Fibroblast of pulmonary artery (primary cell): ENCODE measurements at regions not wholly inside any gene's neighbourhood (a gene's known extent, or its start where the extent isn't known, plus 50 kb on each side); places are given as distances from the start of the nearest gene placed in this dataset.

Experiments
- DNase-seq: peaks from one replicate; pipeline ENCODE4 v3.0.0-alpha.2; 2010; ENCODE audit warnings: low read depth
- H3K4me3 ChIP-seq: replicated peaks from 2 replicates; pipeline ENCODE4 v1.5.1; 2011; ENCODE audit warnings: low read depth, mild to moderate bottlenecking, control low read depth, low read length, moderate library complexity
- CTCF ChIP-seq: IDR thresholded peaks from 2 replicates; pipeline ENCODE4 v1.5.1; 2011; ENCODE audit warnings: mild to moderate bottlenecking, control low read depth, low read length, inconsistent platforms; ENCODE audit errors: missing control alignments

GRCh38 chr16:62450291-62450690 is 414.1 kb upstream of the CDH8 start:
- H3K4me3 ChIP-seq, result no peak overlapping the region
- no peak for TF ChIP-seq CTCF
- no peak for DNase-seq

- TF ChIP-seq CTCF, result no peak
These were observed 409.7 kb upstream of the CDH8 start for GRCh38 chr16:62445909-62446308.

GRCh38 chr16:62424206-62424605 is 388.0 kb upstream of the CDH8 start:
- DNase-seq, result no peak
- no peak overlapping the region for H3K4me3 ChIP-seq
- TF ChIP-seq CTCF, result no peak

More at GRCh38 chr16:62445909-62446308, 409.7 kb upstream of the CDH8 start:
- no peak for DNase-seq
- H3K4me3 ChIP-seq, result no peak overlapping the region

- no peak for DNase-seq
- no peak overlapping the region for H3K4me3 ChIP-seq
- TF ChIP-seq CTCF, result no peak
These were observed 372.5 kb upstream of the CDH8 start for GRCh38 chr16:62408760-62409159.

GRCh38 chr16:62406387-62406786 is 370.1 kb upstream of the CDH8 start:
- no peak for DNase-seq
- TF ChIP-seq CTCF, result no peak
- no peak overlapping the region for H3K4me3 ChIP-seq

GRCh38 chr16:62404842-62405611 is 368.8 kb upstream of the CDH8 start:
- no peak for TF ChIP-seq CTCF
- no peak overlapping the region for H3K4me3 ChIP-seq
- DNase-seq, result no peak

GRCh38 chr16:62392698-62393097 is 356.5 kb upstream of the CDH8 start:
- H3K4me3 ChIP-seq, result no peak overlapping the region
- TF ChIP-seq CTCF, result no peak
- DNase-seq, result no peak
